ENCODE measurements at regions not wholly inside any gene's neighbourhood (a gene's known extent, or its start where the extent isn't known, plus 50 kb on each side); places are given as distances from the start of the nearest gene placed in this dataset.
"Not testable (repeated sequence)": the region's sequence is repeated elsewhere in the genome, so short reads cannot be mapped to it uniquely, and the experiment has no call there.

DNA sequence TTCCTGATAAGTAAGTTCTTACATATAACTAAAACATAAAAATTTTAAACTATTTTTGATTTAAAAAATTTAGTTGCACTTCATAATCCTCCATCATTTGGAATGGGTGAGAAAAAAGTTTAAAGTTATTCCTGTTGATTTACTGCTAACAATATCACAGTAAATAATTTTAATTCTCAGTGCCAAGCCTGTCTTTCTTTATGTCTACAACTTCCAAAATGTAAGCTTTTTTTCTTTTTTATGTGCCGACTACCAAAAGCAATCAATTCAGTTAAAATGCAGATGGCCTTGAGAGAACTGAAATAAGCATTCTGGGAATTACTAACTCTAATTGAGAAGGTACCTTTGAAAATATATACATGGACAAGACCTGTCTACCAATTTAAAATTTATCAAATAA is 1224.3 kb upstream of the B3GALT2 start:
- peaks cover 11% of the 10 kb centered on the region; the same call in 1 of the 2 replicates for H3K4me1 Mint-ChIP-seq (ENCODE audit: low read depth)
- H3K9me3 Mint-ChIP-seq = peaks cover 7% of the 10 kb centered on the region; the same call in 1 of the 2 replicates
- no peaks in the 10 kb centered on the region; the same call in 1 of the 2 replicates for H3K36me3 Mint-ChIP-seq (ENCODE audit: low read depth)
- no peaks in the 10 kb centered on the region for H3K27me3 Mint-ChIP-seq (ENCODE audit: insufficient read depth)
- DNase-seq = no peak
- TF ChIP-seq, protein P1, sequence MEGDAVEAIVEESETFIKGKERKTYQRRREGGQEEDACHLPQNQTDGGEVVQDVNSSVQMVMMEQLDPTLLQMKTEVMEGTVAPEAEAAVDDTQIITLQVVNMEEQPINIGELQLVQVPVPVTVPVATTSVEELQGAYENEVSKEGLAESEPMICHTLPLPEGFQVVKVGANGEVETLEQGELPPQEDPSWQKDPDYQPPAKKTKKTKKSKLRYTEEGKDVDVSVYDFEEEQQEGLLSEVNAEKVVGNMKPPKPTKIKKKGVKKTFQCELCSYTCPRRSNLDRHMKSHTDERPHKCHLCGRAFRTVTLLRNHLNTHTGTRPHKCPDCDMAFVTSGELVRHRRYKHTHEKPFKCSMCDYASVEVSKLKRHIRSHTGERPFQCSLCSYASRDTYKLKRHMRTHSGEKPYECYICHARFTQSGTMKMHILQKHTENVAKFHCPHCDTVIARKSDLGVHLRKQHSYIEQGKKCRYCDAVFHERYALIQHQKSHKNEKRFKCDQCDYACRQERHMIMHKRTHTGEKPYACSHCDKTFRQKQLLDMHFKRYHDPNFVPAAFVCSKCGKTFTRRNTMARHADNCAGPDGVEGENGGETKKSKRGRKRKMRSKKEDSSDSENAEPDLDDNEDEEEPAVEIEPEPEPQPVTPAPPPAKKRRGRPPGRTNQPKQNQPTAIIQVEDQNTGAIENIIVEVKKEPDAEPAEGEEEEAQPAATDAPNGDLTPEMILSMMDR (IDR thresholded peaks at IDR 0.05) = no peak
- no peak overlapping the region for H3K27ac Mint-ChIP-seq
- H3K4me3 Mint-ChIP-seq = no peak overlapping the region

DNA sequence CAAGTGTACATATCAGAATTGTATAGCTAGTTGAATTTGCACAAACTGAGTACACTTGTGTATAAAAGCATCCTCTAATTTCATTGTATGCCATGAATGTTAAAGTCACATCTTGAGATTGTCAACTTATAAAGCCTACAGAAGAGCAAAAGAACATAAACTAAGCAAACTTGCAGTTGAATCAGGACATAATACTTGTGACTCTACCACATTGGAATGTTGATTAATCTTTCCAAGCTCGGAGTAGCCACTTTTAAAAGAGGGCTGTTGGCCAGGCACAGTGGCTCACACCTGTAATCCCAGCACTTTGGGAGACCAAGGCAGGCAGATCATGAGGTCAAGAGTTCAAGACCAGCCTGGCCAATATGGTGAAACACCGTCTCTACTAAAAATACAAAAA is 1220.8 kb upstream of the B3GALT2 start:
- H3K27me3 Mint-ChIP-seq (ENCODE audit: insufficient read depth); H3K36me3 Mint-ChIP-seq (ENCODE audit: low read depth): not testable (repeated sequence)
- peak; percentile 46 for DNase-seq

DNA sequence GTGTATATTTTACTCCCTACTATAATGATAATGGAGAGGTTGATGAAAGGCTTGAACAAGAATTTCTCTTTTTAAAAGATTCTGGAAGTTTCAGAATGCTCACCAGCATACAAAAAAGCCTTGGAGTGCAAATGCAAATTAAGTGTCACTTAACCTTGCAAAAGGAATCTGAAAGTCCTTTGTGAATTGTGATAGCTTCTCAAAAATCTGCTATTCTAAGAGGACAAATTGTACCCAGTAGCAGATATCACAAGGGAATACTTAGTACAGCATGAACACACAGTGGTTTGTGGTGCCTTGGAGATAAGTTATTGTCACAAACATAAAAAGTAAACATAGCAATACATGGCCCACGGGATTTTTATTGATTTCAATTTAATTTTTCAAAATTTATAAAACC is 1208.3 kb upstream of the B3GALT2 start:
- Mint-ChIP-seq H3K4me3 (no peak overlapping the region), H3K27ac (no peak overlapping the region), H3K9me3 (peaks cover 5% of the 10 kb centered on the region; the same call in 1 of the 2 replicates), H3K36me3 (ENCODE audit: low read depth) (peaks cover 4% of the 10 kb centered on the region; the same call in 1 of the 2 replicates), H3K4me1 (ENCODE audit: low read depth) (no peaks in the 10 kb centered on the region), H3K27me3 (ENCODE audit: insufficient read depth) (no peaks in the 10 kb centered on the region)
- TF ChIP-seq, protein P1 (IDR thresholded peaks at IDR 0.05) = no peak
- no peak for DNase-seq

More for the DNA sequence above, 1220.8 kb upstream of the B3GALT2 start:
- H3K4me3 Mint-ChIP-seq, H3K9me3 Mint-ChIP-seq: not testable (repeated sequence)
- Mint-ChIP-seq H3K4me1 (ENCODE audit: low read depth) (peaks cover 11% of the 10 kb centered on the region; the same call in 1 of the 2 replicates), H3K27ac (peak overlapping the region; percentile 33; the same call in 1 of the 2 replicates)

DNA sequence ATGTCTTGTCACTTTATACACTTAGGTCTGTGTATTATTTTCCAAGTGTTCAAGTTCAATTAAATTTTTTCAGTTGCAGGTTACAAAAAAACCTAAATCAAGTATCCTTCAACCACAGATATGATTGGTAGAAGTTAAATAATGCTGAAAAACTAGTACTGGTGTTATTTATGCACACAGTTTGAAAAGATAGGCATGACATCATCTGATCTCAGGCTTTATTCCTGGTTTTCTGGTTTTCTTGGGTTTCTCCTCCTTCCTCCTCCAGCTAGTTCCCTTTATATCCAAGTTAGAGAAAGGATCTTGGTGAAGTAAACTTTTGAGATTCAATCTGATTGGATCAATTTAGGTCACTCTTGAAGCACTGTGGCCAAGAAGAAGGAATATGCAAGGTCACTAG is 1201.1 kb upstream of the B3GALT2 start:
- no peak overlapping the region for H3K27ac Mint-ChIP-seq
- TF ChIP-seq, protein P1 (IDR thresholded peaks at IDR 0.05) = no peak
- H3K4me3 Mint-ChIP-seq = no peak overlapping the region
- H3K27me3 Mint-ChIP-seq (ENCODE audit: insufficient read depth) = no peaks in the 10 kb centered on the region
- no peak for DNase-seq
- H3K9me3 Mint-ChIP-seq = peaks cover 5% of the 10 kb centered on the region; the same call in 1 of the 2 replicates
- peaks cover 4% of the 10 kb centered on the region; the same call in 1 of the 2 replicates for H3K36me3 Mint-ChIP-seq (ENCODE audit: low read depth)
- H3K4me1 Mint-ChIP-seq (ENCODE audit: low read depth) = no peaks in the 10 kb centered on the region

DNA sequence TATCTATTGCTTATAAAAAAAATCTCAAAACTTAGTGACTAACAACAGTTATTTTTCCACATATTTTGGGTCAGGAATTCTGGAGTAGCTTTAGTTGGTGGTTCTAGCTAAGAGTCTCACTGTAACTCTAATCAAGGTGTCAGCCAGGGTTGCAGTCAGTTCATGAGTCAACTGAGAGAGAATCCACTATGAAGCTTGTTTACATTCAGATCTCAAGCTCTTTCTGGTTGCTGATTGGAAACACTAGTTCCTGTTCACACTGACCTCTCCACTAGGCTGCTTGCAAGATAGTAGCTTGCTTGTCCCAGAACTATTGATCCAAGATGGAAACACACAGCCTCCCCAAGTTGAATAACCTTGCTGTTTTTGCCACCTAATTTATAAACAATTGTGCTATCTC is 1192.1 kb upstream of the B3GALT2 start:
- H3K36me3 Mint-ChIP-seq (ENCODE audit: low read depth) = peaks cover 7% of the 10 kb centered on the region
- TF ChIP-seq, protein P1 (IDR thresholded peaks at IDR 0.05) = no peak
- no peaks in the 10 kb centered on the region; the same call in 1 of the 2 replicates for H3K4me1 Mint-ChIP-seq (ENCODE audit: low read depth)
- peak; percentile 4 for DNase-seq
- H3K27ac Mint-ChIP-seq = no peak overlapping the region
- H3K27me3 Mint-ChIP-seq (ENCODE audit: insufficient read depth) = no peaks in the 10 kb centered on the region
- H3K4me3 Mint-ChIP-seq = no peak overlapping the region
- H3K9me3 Mint-ChIP-seq = peaks cover 7% of the 10 kb centered on the region

DNA sequence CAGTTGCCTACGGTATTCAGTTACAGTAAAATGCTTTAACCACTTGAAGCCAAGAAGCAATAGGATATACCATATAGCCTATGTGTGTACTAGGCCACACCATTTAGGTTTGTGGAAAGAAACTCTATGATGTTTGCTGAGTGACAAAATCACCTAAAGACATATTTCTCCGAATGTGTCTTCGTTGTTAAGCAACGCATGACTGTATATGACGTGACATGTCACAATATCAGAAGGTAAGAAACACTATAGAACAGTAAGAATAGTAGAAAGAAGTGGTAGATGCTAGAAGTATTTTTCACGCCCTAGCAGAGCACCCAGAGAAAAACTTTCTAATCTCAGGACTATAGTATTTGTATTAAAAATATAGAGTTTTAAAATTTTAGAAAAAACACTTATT is 1188.2 kb upstream of the B3GALT2 start:
- TF ChIP-seq, protein P1 (IDR thresholded peaks at IDR 0.05) = no peak
- Mint-ChIP-seq H3K9me3 (no peaks in the 10 kb centered on the region), H3K4me3 (no peak overlapping the region), H3K36me3 (ENCODE audit: low read depth) (no peaks in the 10 kb centered on the region), H3K4me1 (ENCODE audit: low read depth) (peaks cover under 1% of the 10 kb centered on the region; the same call in 1 of the 2 replicates), H3K27ac (no peak overlapping the region), H3K27me3 (ENCODE audit: insufficient read depth) (peaks cover 1% of the 10 kb centered on the region; the same call in 1 of the 2 replicates)
- DNase-seq = no peak
